Keratinocyte (primary cell): ENCODE measurements at regions not wholly inside any gene's neighbourhood (a gene's known extent, or its start where the extent isn't known, plus 50 kb on each side); places are given as distances from the start of the nearest gene placed in this dataset.

Experiments used
- DNase-seq: peaks from one replicate; pipeline ENCODE4 v3.0.0-alpha.2; 2011; ENCODE audit warnings: low read depth, missing footprints, low spot score
- FAIRE-seq: peaks from 2 replicates; lab custom pipeline; 2011; peaks lifted over from hg19 to GRCh38; lab: Jason Lieb, UNC
- H2AFZ ChIP-seq: 2 replicates; pipeline ENCODE4 v1.6.0; 2012; ENCODE audit warnings: low read length, control low read depth, inconsistent platforms; ENCODE audit not compliant: control insufficient read depth
- H3K27ac ChIP-seq: 2 replicates; pipeline ENCODE4 v1.5.1; 2011; ENCODE audit warnings: low read length; ENCODE audit not compliant: control insufficient read depth, insufficient read depth
- H3K27me3 ChIP-seq: 3 replicates; pipeline ENCODE4 v1.6.0; 2011; ENCODE audit warnings: low read length; ENCODE audit not compliant: control insufficient read depth, insufficient read depth; ENCODE audit errors: extremely low read depth
- H3K36me3 ChIP-seq, 2 experiments: 2 replicates in 1 of 2; 3 replicates in 1 of 2; pipeline ENCODE4 v1.5.1; 2011; ENCODE audit warnings: low read length in 2 of 2, mild to moderate bottlenecking in 1 of 2; ENCODE audit not compliant: control insufficient read depth in 2 of 2, insufficient read depth in 2 of 2; ENCODE audit errors: extremely low read depth in 1 of 2
- H3K4me1 ChIP-seq: 3 replicates; pipeline ENCODE4 v1.5.1; 2011; ENCODE audit warnings: low read length; ENCODE audit not compliant: control insufficient read depth, insufficient read depth; ENCODE audit errors: extremely low read depth
- H3K4me2 ChIP-seq: 3 replicates; pipeline ENCODE4 v1.6.0; 2011; ENCODE audit warnings: low read depth, low read length; ENCODE audit not compliant: control insufficient read depth, insufficient read depth; ENCODE audit errors: extremely low read depth
- H3K4me3 ChIP-seq, 3 experiments: fragments of 200-600 bp in 1 of 3; sonication (generic) in 1 of 3; 2 replicates in 2 of 3; 3 replicates in 1 of 3; pipeline ENCODE4 v1.5.1; 2011 to 2016; ENCODE audit warnings: low read length in 3 of 3, mild to moderate bottlenecking in 3 of 3, control low read depth in 2 of 3, inconsistent platforms in 1 of 3, low read depth in 1 of 3, mixed read lengths in 1 of 3, mixed run types in 1 of 3, moderate library complexity in 1 of 3; ENCODE audit not compliant: control insufficient read depth in 2 of 3, insufficient read depth in 2 of 3; ENCODE audit errors: extremely low read depth in 1 of 3
- H3K79me2 ChIP-seq: 2 replicates; pipeline ENCODE4 v1.6.0; 2012; ENCODE audit warnings: low read length; ENCODE audit not compliant: control insufficient read depth, insufficient read depth
- H3K9ac ChIP-seq: 3 replicates; pipeline ENCODE4 v1.6.0; 2011; ENCODE audit warnings: low read length; ENCODE audit not compliant: control insufficient read depth, insufficient read depth; ENCODE audit errors: extremely low read depth
- H3K9me1 ChIP-seq: 3 replicates; pipeline ENCODE4 v1.6.0; 2011; ENCODE audit warnings: low read length; ENCODE audit not compliant: control insufficient read depth, insufficient read depth; ENCODE audit errors: extremely low read depth
- H3K9me3 ChIP-seq: 2 replicates; pipeline ENCODE4 v1.5.1; 2012; ENCODE audit warnings: low read depth, low read length; ENCODE audit not compliant: control insufficient read depth
- H4K20me1 ChIP-seq: 3 replicates; pipeline ENCODE4 v1.6.0; 2011; ENCODE audit warnings: low read length; ENCODE audit not compliant: control insufficient read depth, insufficient read depth; ENCODE audit errors: extremely low read depth
- CTCF ChIP-seq, 3 experiments: IDR thresholded peaks in 1 of 3; conservative IDR thresholded peaks in 1 of 3; optimal IDR thresholded peaks in 1 of 3; 2 replicates in 2 of 3; 3 replicates in 1 of 3; pipeline versions ENCODE3 to v1.5.1; 2011; ENCODE audit warnings: low read length in 3 of 3, mild to moderate bottlenecking in 3 of 3, moderate library complexity in 2 of 3, control low read depth in 1 of 3, inconsistent platforms in 1 of 3; ENCODE audit not compliant: insufficient read depth in 2 of 3; ENCODE audit errors: extremely low read depth in 1 of 3
- EZH2 ChIP-seq: IDR thresholded peaks from one replicate; pipeline ENCODE4 v1.6.1; 2012; ENCODE audit warnings: inconsistent platforms, mild to moderate bottlenecking, low read length, moderate library complexity
- dilution Hi-C: fragments of 300-500 bp; cut with MboI; formaldehyde crosslinking; loops from one replicate; pipeline ENCODE4 v1.7.0; 2020; ENCODE audit warnings: low sequenced_read_pairs; ENCODE audit not compliant: extremely low pct_ligation_motif_present

- Histone ChIP-seq H3K4me2 (no peak overlapping the region), H2AFZ (no peak overlapping the region), H3K9me3 (no peaks in the 10 kb centered on the region), H3K9me1 (no peaks in the 10 kb centered on the region), H3K4me1 (no peaks in the 10 kb centered on the region), H3K4me3 (no peak overlapping the region), H3K79me2 (no peaks in the 10 kb centered on the region), H3K9ac (no peak overlapping the region), H4K20me1 (no peaks in the 10 kb centered on the region), H3K36me3 (no peaks in the 10 kb centered on the region), H3K27me3 (no peaks in the 10 kb centered on the region), H3K27ac (no peak overlapping the region)
- dilution Hi-C loops, result no loop called here
- DNase-seq (no peak), FAIRE-seq (no peak)
- TF ChIP-seq EZH2 (no peak), CTCF (optimal IDR thresholded peaks at IDR 0.05 in 1 of 3, IDR thresholded peaks at IDR 0.05 in 1 of 3, conservative IDR thresholded peaks at IDR 0.05 in 1 of 3; ENCODE audit: extremely low read depth in 1 of 3, insufficient read depth in 2 of 3, low read length in 3 of 3) (no peak)
These were observed 295.9 kb downstream of the TFEC start for GRCh38 chr7:115734641-115735040.

- Histone ChIP-seq H3K4me1 (no peaks in the 10 kb centered on the region), H3K9me3 (no peaks in the 10 kb centered on the region), H3K4me2 (no peak overlapping the region), H2AFZ (no peak overlapping the region), H3K79me2 (no peaks in the 10 kb centered on the region), H3K4me3 (no peak overlapping the region), H4K20me1 (no peaks in the 10 kb centered on the region), H3K9me1 (no peaks in the 10 kb centered on the region), H3K27ac (no peak overlapping the region), H3K27me3 (no peaks in the 10 kb centered on the region), H3K9ac (no peak overlapping the region), H3K36me3 (no peaks in the 10 kb centered on the region)
- DNase-seq (no peak), FAIRE-seq (no peak)
- dilution Hi-C loops, result no loop called here
- TF ChIP-seq CTCF (optimal IDR thresholded peaks at IDR 0.05 in 1 of 3, IDR thresholded peaks at IDR 0.05 in 1 of 3, conservative IDR thresholded peaks at IDR 0.05 in 1 of 3; ENCODE audit: extremely low read depth in 1 of 3, insufficient read depth in 2 of 3, low read length in 3 of 3) (no peak), EZH2 (no peak)
These were observed 298.6 kb downstream of the TFEC start for GRCh38 chr7:115731796-115732471.
